Hepatocyte (in vitro differentiated cells): ENCODE measurements at regions not wholly inside any gene's neighbourhood (a gene's known extent, or its start where the extent isn't known, plus 50 kb on each side); places are given as distances from the start of the nearest gene placed in this dataset.

Experiments
- CTCF ChIP-seq: fragments of 200-600 bp; sonication (generic); IDR thresholded peaks from 2 replicates; pipeline ENCODE4 v1.5.1; 2016; ENCODE audit warnings: antibody characterized with exemption, mild to moderate bottlenecking; ENCODE audit not compliant: poor library complexity
- EZH2 ChIP-seq: fragments of 200-600 bp; sonication (generic); IDR thresholded peaks from 2 replicates; pipeline ENCODE4 v1.6.1; 2016; ENCODE audit warnings: antibody characterized with exemption, mild to moderate bottlenecking, borderline replicate concordance

DNA sequence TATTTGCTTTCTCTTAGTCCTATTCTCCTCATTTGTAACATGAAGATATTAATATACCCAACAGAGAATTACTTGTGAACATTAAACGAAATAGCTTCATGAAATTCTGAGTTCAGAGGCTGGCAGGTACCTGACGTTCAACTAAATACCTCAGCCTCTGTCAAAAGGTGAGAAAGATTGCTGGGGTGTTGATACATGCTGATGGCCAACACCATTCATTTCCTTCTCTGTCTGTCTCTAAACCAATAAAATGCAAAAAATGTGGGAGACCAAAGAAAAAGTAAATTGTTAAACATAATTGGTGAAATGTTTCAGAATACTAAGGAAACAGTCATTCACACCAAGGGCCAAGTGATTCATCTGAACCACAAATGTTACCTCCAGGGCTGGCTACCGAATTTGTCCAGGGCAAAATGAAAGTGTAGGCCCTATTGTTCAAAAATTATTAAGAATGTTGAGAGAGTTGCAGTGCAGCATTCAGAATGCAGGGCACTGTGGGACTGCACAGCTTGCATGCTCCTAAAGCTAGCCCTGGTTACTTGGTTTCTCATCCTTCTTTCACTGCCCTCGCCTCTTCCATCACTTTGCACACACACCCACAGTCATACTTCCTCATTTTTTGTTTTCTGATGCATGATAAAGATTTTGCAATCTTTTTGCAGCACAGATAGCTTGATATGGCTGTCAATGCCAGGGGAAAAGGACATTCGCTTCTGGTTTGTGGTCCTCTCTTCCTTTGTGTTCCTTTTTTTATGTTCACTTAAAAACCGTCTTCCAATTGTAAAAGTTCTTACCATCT is 414.3 kb upstream of the NR5A2 start:
- TF ChIP-seq CTCF, result no peak
- no peak for TF ChIP-seq EZH2
